ENCODE measurements at regions not wholly inside any gene's neighbourhood (a gene's known extent, or its start where the extent isn't known, plus 50 kb on each side); places are given as distances from the start of the nearest gene placed in this dataset.

DNA sequence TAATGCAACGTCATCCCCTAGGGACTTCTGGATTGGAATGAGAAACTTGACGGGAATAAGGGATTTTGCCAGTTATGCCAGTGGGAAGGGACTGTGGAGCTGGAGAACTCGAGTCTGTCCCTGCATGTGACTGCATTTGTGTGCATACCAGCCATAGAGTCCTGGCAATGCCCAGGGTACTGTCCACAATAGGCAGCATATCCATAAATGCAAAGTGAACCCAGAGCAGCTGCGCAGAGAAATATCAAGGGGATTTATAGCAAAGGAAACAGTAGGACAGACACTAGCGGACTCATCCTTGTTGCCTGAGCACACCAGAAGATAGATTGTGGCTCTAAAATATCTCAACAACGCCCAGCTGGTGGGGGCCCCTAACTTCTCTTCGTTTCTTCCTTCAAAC lies 247.1 kb upstream of the SRRM4 start:
- no peaks in the 10 kb centered on the region for H3K9me3 ChIP-seq
- TF ChIP-seq POLR2A (IDR thresholded peaks at IDR 0.05), result no peak
- TF ChIP-seq, protein P1, sequence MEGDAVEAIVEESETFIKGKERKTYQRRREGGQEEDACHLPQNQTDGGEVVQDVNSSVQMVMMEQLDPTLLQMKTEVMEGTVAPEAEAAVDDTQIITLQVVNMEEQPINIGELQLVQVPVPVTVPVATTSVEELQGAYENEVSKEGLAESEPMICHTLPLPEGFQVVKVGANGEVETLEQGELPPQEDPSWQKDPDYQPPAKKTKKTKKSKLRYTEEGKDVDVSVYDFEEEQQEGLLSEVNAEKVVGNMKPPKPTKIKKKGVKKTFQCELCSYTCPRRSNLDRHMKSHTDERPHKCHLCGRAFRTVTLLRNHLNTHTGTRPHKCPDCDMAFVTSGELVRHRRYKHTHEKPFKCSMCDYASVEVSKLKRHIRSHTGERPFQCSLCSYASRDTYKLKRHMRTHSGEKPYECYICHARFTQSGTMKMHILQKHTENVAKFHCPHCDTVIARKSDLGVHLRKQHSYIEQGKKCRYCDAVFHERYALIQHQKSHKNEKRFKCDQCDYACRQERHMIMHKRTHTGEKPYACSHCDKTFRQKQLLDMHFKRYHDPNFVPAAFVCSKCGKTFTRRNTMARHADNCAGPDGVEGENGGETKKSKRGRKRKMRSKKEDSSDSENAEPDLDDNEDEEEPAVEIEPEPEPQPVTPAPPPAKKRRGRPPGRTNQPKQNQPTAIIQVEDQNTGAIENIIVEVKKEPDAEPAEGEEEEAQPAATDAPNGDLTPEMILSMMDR (IDR thresholded peaks at IDR 0.05), result no peak
- no peaks in the 10 kb centered on the region for H3K27me3 ChIP-seq
- 63 to 70% methylated on average over 7 of the region's 7 CpGs for WGBS, 2 donors
- no peaks in the 10 kb centered on the region for H3K4me1 ChIP-seq
- DNase-seq, result no peak
- no peak overlapping the region for H3K27ac ChIP-seq
- intact Hi-C loops (cut with DNase I), result no loop called here
- no peak overlapping the region for H3K4me3 ChIP-seq (replicated peaks in 1 of 3)
- H3K36me3 ChIP-seq, result no peaks in the 10 kb centered on the region

DNA sequence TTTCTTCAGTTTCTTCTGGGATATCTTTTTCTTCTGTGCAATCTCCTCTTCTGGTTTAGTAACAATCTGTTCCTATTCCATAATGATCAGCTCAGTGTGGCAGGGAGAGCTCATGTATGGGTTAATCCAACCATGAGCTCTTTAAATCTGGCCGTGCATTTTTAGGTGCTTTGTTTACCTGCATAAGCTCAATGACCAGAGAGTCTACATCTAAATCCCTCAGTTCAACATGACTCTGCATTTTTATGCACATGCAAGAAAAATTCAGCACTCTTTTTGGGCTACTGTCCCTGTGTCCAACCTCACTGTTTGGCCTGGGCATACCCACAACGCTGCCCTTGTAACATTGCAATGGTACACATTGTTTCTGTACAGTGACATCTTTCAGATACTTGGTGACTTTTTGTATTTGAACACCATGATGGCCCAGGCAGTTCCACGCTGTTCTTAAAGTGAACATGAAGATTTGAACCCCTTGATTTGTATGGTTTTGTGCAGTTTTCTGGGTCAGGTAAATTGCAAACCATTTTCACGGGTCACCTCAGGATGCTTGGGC lies 243.3 kb upstream of the SRRM4 start:
- H3K4me3 ChIP-seq (replicated peaks in 1 of 3), result no peak overlapping the region
- H3K9me3 ChIP-seq, result no peaks in the 10 kb centered on the region
- 74 to 76% methylated on average over 4 of the region's 4 CpGs for WGBS, 2 donors
- DNase-seq, result no peak
- no peaks in the 10 kb centered on the region for H3K36me3 ChIP-seq
- H3K27ac ChIP-seq, result no peak overlapping the region
- intact Hi-C loops (cut with DNase I), result no loop called here
- H3K4me1 ChIP-seq, result no peaks in the 10 kb centered on the region
- no peaks in the 10 kb centered on the region for H3K27me3 ChIP-seq
- TF ChIP-seq, protein P1 (IDR thresholded peaks at IDR 0.05), result no peak
- TF ChIP-seq POLR2A (IDR thresholded peaks at IDR 0.05), result no peak

DNA sequence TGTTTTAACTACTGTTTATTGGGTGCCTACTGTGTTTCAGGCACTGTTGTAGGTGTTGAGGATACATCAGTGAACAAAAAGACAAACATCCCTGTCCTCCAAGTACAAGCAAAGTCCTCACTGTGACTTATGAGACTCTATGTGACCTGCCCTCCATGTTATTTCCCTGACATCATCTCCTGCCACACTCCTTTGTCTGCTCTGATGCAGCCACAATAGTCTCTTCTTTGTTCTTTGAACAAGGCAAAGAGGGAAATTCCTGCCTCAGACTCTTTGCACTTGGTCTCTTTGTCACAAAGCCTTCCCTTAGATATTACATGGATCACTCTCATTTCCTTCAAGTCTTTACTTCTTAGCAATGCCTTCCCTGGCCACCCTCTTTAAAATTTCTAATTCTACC lies 240.1 kb upstream of the SRRM4 start:
- no peak for DNase-seq
- Histone ChIP-seq H3K9me3 (no peaks in the 10 kb centered on the region), H3K36me3 (no peaks in the 10 kb centered on the region), H3K4me3 (replicated peaks in 1 of 3) (no peak overlapping the region), H3K27ac (no peak overlapping the region), H3K27me3 (no peaks in the 10 kb centered on the region), H3K4me1 (no peaks in the 10 kb centered on the region)
- intact Hi-C loops (cut with DNase I), result no loop called here
- no peak for TF ChIP-seq POLR2A (IDR thresholded peaks at IDR 0.05)
- TF ChIP-seq, protein P1 (IDR thresholded peaks at IDR 0.05), result no peak

DNA sequence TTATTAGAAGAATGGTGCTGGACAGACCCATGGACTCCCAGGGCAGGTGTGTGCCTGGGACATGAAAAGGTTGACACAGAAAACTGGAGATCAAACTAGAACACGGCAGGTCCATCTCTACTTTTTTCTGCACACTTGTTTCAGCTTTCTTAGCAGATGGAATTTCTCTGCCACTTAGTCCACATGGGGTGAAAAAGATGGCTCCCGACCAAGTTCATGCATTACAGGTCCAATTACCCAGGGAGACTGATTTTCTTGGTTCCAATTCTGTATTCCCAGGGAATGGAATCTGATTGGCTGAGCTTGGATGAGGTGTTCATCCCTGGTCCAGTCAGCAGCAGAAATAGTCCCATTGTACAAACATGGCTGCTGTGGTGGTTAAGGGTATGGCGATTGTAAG lies 238.9 kb upstream of the SRRM4 start:
- 53 to 55% methylated on average over 3 of the region's 3 CpGs for WGBS, 2 donors
- no peak overlapping the region for H3K4me3 ChIP-seq (replicated peaks in 1 of 3)
- intact Hi-C loops (cut with DNase I), result no loop called here
- no peaks in the 10 kb centered on the region for H3K4me1 ChIP-seq
- H3K27ac ChIP-seq, result no peak overlapping the region
- no peaks in the 10 kb centered on the region for H3K9me3 ChIP-seq
- TF ChIP-seq POLR2A (IDR thresholded peaks at IDR 0.05), result no peak
- TF ChIP-seq, protein P1 (IDR thresholded peaks at IDR 0.05), result no peak
- no peak for DNase-seq
- H3K36me3 ChIP-seq, result no peaks in the 10 kb centered on the region
- no peaks in the 10 kb centered on the region for H3K27me3 ChIP-seq

DNA sequence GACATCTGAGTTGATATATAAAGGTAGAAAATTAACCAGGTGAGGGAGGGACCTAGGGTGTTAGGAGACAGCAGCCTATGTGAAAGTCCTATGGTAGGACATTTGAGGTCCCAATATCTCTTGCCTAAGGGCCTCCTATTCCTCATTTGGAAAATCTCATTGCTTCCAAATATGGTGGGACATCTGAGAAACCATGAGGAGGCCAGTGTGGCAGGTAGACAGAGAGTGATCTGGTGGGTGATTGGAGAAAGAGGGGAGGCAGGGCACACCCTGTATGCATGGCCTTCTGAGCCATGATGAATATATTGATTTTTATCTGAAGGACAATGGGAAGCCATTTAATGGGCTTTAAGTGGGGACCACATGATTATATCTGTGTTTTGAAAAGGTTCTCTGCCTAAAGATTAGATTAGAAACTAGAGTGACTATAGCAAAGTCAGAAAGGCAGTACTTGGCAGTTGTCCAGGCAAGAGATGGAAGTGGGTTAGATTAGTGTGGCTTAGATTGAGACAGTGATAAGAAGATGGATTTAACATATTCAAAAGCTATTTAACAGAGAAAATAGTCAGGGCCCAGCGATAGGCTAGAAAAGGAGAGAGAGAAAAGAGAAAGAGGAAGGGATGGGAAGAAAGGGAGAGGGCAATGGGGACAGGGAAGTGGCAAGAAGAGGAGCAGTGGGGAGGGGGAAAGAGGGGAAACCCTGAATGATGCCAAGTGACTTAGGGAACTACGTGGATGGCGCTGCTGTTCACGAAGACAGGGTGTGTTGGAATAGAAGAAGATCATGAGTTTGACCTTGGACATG lies 237.2 kb upstream of the SRRM4 start:
- no peaks in the 10 kb centered on the region for H3K27me3 ChIP-seq
- no peak for DNase-seq
- no peaks in the 10 kb centered on the region for H3K4me1 ChIP-seq
- H3K4me3 ChIP-seq (replicated peaks in 1 of 3), result no peak overlapping the region
- intact Hi-C loops (cut with DNase I), result no loop called here
- no peaks in the 10 kb centered on the region for H3K36me3 ChIP-seq
- no peaks in the 10 kb centered on the region for H3K9me3 ChIP-seq
- 78% methylated on average over 4 of the region's 4 CpGs for WGBS, 2 donors
- TF ChIP-seq, protein P1 (IDR thresholded peaks at IDR 0.05), result no peak
- TF ChIP-seq POLR2A (IDR thresholded peaks at IDR 0.05), result no peak
- H3K27ac ChIP-seq, result no peak overlapping the region

All from thyroid gland (tissue), 4 donors.